ENCODE measurements at regions not wholly inside any gene's neighbourhood (a gene's known extent, or its start where the extent isn't known, plus 50 kb on each side); places are given as distances from the start of the nearest gene placed in this dataset.

DNA sequence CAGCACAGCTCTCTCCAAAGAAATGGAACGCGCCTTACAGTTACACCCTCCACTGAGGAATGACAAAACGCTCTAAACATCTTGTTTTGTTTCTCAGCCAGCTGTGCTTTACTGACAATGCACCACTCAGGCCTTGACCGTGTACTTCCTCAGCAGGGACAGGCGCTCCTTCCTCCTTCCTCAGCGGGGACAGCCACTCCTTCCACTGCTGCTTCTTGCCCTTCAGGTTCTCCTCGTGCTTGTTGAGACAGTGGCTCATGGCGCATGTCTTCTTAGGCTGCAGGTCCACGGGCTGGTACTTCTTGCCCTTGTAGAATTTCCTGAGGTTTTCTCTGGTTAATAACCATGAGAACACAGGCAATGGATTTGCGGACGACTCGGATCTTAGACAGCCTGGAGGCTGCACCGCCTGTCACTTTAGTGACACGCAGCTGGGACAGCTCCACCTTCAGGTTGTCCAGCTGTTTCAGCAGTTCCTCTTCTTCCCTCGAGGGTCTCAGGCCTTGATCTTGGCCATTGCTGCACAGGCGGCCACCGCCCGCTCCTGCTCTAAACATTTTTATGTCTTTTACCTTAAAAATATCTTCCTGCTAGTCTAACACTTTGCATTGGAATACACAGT lies 613.8 kb downstream of the BRD1 start:
- DNase-seq: no peak

DNA sequence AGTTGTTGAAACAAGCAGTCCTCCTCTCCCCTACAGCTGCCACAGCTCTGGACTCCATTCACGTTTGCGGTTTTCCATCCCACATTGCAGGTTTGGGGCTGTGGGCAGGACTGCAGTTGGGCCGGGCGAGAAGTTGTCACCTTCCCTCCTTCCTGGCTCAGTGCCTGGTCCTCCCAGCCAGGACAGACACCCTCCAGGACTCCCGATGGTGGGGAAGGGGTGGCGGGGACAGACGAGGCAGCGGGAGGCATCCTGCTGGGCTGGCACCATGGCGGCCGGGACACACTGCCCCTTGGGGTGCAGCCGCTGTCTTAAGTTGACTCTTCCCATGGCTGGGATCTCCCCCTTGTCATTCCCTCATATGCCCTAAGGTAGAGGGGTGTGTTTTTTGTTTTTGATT lies 615.2 kb downstream of the BRD1 start:
- DNase-seq: no peak

DNA sequence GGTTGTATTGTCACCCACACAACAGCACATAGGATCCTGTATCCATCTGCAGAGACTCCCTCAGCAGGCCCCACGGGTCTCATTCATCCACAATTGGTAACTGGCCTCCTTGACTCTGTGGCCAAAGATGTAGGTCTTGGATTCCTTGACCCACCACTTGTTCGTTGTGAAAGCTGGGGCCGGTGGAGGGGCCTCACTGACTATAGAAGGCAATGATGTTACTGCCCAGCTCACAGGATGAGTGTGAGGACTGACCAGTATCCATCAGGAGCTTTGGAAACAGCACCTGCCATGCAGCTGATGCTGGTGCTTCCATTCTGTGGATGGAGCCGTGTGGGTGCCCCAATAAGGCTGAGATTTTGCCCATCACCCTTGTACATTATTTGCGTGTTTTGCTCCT lies 615.7 kb downstream of the BRD1 start:
- no peak for DNase-seq

DNA sequence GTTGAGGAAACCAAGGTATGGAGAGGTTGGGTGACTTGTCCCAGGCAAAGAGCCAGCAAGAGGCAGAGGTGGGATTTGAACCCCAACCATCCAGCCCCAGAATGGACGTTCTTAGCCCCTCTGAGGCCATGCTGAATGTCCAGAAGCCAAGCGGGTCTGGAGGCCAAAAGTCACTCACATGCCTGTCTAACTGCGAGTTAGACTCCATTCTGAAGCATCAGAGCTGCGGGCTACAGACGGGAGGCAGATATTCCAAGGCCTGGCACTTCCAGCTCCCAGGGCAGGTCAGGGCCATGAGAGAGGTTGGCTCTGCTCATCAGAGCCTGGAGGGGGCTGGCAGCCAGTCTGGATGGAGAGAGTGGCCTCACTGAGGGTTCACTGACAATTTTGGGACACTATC lies 616.5 kb downstream of the BRD1 start:
- DNase-seq: no peak

DNA sequence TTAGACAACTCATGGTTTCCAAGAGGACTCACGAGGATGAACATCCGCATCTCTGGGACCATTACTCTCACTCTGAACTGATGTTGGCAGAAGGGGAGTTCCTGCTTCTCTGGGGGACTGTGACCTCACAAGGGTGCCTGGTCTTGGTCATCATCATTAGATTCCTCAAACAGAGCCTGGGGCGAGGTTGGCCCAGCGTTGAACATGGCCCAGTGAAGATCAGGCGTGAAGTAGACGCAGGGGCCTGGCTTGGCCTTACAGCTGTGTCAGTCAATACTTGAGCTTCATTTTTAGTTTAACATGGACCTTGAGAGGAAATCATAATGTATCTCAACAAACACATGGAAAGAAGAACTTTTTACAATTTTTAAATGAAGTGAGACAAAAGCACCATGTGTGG lies 617.1 kb downstream of the BRD1 start:
- no peak for DNase-seq

DNA sequence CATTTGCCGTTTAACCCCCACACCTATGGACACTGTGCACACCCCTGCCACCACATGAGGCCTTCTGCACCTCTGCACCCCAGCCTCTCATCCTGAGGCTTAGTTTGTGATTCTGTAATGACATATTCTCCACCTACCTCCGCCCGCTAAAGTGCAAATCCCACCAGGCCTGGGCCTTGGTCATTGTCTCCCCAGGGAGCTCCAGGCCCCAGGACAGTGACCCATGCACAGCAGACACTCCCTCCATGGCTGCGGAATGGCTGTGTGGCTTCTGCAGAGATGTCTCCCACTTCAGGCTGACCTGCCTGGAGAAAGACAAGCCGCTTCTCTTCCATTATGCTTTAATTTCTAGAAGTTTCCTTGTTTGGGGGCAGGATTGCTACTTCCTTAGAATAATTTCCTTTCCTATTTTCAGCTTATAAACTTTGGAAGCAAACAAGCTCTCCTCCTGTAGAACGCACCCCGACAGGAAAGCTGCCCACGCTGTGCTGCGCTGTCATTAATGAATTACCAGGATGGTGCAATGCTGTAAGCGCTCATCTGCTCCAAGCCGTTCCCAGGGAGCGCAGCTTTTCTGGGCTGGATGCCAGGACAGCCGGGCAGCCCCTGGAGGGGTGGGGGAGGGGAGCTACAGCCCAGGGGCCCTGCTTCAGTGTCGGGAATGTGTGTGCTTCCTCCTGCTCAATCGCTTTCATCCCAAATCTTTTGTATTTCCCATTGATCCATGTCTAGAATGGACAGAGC lies 618.0 kb downstream of the BRD1 start:
- peak; percentile 87 for DNase-seq

DNA sequence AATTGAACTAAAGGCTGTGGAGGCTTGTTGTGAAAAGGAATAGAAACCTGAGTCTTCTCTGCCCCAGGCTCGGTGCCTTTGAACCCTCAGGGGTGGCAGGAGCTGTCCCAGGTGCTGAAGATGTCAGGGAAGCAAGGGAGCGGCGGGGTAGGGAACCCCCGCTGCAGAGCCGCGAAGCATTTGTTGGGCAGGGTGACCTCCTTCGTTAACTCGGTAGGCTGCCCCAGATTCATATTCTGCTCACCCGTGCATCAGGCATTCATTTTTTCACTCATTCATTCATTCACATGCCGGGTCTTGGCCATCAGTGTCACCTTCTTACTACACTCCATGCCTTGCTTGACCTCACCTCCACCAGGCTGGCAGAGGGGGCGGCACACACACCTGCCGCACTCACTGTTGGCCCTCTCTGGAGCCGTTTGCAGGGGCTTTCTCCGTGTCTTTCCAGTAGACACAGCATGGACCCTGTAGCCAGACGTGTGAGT lies 618.9 kb downstream of the BRD1 start:
- DNase-seq: no peak

DNA sequence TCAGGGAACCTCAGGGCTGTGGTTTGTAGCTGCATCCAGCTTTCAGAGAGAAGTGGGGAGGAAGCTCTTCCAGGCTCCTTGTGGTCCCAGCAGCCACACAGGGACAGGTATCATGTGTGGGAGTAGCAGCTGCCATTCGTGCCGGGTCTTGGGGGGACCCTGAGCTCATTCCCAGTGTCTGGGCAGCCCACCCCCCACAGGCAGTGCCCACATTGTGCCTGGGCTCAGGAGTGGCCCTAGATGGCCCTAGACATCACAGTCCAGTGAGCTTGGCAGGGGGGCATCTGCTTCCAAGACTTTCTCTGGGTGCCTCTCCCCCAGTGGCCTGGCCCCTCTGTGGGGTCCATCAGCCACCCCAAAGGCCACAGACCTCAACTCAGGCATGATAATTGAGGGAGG lies 619.7 kb downstream of the BRD1 start:
- DNase-seq: no peak

DNA sequence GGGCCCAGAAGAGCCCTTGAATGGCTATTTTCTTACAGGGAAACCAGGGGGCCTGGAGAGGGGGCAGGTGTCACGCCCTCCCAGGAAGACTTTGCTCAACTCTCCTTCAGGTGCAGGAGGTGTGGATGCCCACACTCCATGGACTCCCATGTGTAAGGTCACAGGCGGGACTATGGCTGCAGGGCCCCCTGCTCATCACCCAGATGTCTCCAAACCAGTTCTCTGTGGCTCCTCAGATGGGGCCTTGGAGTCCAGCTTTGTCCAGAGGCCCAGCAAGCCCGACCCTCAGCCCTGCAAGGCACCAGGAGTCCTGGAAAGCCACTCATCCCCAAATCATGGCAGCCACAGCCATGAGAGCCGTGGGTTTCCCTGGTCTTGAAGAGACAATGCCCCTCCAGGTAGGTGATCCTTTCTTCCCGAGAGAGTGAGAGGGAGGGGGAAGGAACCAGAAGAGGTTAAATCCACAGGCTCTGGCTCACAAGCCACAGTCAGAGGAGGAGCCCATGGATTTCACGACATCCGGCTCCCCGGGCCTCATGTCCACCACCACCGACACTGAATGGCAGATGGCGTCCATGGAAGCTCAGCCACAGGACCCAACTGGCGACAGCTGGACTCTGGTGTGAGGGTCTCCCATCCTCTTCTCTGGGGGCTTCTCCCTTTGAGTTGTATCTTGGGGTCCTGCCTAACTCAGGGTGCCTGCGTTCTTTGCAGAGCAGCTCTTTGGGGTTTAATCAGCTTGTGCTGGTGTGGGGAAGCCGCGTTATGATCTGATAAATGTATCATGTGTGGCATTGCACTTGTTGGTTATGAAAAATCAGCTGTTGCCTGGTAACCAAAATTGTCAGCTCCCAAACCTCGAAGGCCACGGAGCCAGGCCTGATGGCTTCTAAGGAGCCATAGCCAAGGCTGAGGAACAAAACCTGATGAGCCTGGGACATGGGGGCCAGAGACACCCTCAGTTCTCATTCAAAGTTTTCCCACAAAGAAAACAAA lies 620.4 kb downstream of the BRD1 start:
- no peak for DNase-seq

DNA sequence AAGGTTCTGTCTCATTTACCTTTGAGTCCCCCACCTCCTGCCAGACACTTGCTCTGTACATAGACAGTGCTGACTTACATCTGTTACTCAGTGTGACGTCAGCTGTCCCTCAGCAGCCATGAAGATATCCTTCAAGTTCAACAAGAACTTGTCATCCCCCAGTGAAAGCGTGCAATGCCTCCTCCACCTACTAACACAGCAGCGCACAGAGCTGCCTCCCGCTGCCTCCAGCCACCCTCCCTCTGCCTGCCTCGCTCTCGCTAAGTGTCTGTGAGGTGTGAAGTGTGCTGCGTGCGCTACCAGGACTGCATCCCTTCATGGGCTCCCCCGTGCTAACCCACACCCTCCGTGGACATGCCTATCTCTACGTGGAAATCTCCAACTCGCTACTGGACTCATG lies 621.4 kb downstream of the BRD1 start:
- no peak for DNase-seq

DNA sequence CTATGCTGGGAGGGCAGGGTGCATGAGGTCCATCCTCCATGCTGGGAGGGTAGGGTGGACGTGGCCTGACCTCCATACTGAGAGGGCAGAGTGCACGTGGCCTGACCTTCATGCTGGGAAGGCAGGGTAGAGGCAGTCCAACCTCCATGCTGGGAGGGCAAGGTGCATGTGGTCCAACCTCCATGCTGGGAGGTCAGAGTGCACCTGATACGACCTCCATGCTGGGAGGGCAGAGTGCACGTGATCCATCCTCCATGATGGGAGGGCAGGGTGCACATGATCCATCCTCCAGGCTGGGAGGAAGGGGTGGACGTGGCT lies 622.2 kb downstream of the BRD1 start:
- DNase-seq: no peak

DNA sequence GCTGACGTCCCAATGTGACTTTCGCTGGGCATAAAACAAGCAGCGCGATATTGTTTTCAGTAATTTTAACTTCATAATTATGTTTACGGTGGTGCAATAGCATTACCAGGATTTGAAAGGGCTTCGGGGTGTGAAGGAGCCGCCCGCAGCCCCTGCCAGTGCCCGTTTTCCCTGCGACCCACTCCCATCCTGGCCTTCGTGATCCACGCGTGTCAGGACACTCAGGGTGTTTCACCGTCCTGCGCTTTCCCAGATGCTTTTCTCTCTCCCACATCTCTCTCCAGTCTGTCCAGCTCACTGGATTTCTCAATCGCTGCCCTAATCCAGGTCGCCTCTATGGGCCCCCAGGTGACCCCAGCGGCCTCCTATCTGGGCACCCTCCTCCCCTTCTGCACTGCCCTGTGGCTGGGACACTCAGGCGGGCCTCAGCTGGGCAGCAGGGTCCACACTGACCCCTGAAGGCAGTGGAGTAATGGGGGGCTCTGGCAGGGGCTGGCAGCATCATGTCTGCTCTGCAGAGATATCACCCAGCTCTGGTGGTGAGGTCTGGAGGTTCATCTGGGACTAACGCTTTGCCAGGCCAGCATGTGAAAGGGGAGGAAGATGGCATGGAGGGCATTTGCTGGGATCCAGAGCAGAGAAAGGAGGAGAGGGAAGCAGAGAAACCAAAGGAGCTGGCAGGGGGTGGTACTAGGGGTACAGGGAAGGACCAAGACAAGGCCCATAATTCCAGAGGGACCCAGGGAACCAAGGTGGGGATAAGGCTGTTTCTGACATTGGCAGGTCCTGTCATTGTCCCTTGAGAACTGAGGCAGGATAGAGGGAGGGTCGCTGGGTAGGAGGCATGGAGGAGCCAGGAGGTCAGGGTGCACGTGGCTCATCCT lies 622.8 kb downstream of the BRD1 start:
- no peak for DNase-seq

DNA sequence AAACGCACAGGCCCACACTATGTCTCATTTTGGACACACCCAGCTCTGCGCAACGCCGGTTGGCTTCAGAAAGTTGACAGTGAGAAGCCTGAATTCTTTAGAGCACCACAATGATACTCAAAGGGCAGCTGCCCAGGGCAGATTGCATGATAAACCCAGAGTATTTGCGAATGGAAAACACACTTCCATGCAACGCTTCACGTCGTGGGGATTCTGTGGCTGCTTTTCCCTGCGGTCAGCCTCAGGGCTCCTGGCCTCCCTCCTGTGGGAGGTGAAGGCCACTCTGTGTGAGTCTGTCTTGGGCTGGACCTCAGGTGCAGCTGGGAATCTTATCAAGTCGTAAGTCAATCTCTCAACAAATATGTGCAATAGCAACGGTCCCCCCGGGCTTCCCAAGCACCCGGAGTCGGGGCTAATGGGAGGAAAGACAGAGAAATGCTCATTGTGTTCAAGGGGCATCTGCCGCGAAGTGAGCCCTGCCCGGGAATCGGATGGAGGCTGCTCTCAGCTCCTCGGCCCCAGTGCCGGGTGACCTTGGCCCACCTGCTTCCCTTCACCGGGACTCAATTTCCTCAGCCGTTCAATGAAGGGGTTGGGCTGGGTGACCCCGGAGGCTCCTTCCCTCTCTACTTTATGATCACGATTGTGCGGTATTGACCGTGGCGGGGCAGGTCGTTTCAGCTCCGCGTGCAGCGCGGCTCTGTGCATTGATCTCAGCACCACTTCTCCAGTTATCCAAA lies 623.6 kb downstream of the BRD1 start:
- DNase-seq: no peak

DNA sequence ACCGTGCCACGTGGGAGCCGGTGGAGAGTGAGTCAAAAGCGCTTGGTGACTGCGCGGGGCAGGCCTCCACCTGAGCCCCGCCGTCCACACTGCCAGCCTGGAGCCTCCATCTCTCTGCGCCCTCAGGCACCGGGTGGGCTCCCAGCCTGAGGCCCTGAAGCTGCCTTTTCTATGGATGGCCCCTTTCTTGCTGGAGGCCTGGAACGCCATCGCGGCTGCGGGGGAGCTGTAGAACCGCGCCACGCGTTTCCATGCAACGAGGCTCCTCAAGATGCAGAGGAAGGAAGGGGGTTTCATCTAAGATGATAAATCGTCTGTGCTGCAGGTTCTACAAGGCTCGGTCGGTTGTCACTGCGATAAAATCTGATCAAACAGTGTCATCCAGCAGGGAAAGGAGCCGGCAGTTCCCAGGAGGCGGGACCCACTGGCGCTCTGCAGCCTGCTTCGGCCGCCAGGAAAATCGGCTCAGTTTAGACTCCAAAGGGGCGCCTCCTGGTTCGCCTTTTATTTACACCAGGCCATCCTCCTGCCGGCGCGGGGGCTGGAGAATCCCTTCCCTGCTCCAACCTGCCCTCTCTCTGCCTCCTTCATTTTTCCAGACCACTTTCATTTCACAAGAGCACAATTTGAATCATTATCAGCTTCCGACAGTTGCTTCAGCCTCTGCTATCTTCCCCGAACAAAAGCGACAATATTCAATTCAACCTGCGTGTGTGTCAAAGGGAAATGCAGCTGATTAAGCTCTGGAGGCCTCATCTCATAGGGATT lies 624.4 kb downstream of the BRD1 start:
- no peak for DNase-seq

DNA sequence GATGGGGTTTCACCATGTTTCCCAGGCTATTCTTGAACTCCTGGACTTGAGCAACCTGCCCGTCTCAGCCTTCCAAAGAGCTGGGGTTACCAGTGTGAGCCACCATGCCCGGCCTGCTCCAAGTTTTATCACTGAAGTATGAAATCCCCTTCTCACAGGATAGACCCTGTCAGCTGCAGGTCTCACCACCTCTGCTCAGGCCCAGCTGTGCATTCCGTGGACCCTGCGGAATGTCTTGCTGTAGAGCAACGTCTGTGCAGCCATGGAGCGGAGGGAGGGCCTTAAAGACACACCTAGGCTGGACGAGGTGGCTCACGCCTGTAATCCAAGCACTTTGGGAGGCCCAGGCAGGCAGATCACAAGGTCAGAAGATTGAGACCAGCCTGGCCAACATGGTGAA lies 625.4 kb downstream of the BRD1 start:
- no peak for DNase-seq

DNA sequence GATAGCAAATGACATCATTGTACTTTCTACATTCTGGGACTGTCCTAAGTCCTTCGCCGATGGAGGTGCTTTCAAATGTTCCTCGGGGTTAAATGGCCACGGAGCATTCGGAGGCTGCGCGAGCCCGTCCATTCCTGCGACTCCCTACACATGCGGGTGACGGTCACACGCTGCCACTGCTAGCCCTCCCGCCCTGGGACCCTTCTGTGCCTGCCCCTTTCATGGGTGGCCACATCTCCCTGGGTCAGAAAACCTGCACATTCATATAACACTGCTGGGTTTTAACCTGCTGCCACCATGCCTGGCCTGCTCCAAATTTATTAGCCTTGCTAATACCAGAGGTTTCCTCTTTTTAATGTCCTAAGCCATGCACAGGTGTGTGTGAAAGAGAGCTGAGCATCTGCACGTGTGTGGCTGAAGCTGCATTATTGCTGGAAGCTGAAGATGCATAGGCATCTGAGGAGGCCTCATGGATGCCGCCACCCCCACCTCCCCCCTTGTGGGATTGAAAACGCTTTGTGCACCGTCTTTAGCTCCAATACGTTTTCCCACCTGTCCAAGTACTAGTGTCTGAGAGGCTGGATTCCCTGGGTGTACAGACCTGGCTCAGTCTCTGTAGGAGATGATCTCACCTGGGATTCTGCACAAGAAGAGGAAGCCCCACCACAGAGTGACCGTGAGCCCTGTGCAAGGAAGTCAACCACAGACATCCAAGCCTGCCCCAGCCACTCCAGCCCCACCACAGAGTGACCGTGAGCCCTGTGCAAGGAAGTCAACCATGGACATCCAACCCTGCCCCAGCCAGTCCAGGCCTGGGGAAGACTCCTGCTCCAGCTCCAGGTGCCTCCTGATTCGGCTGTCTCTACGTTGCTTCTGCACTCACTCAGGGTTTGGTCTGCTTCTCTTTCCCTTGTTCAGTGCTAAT lies 626.4 kb downstream of the BRD1 start:
- no peak for DNase-seq

DNA sequence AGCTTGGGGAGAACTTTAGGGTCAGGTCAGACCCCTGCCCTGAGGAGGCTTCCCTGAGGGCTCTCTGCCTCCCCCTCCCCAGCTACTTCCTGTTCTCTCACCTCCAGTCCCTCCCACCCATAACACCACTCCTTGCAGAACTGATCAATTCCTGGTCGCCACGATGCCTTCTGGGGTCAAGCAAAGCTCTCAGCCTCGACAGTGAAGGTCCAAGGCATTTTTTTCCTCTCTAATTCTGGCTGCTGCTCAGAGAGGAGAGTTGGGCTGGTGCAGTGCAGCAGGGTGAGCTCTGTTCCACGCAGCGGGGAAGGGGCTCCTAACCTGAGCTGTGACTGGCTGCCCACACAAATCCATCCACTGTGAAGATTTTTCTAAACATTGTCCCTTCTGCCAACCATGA lies 628.4 kb downstream of the BRD1 start:
- DNase-seq: no peak

DNA sequence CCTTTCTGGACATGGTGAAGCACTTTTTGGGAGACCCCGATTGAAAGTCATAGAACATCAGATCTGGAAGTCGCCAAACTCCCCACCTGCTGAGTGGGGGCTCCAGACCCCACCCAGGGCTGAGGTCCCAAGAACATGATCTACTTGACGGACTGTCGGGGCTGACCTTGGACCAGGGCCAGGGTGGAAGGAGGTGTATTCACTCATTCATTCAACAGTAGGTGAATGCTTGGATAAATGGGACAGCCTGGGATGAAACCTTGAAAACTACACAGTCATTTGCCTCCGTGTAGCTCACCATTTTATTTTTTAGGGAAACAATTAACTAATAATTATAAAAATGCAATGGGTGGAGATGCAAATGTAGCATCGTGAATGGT lies 629.0 kb downstream of the BRD1 start:
- no peak for DNase-seq

DNA sequence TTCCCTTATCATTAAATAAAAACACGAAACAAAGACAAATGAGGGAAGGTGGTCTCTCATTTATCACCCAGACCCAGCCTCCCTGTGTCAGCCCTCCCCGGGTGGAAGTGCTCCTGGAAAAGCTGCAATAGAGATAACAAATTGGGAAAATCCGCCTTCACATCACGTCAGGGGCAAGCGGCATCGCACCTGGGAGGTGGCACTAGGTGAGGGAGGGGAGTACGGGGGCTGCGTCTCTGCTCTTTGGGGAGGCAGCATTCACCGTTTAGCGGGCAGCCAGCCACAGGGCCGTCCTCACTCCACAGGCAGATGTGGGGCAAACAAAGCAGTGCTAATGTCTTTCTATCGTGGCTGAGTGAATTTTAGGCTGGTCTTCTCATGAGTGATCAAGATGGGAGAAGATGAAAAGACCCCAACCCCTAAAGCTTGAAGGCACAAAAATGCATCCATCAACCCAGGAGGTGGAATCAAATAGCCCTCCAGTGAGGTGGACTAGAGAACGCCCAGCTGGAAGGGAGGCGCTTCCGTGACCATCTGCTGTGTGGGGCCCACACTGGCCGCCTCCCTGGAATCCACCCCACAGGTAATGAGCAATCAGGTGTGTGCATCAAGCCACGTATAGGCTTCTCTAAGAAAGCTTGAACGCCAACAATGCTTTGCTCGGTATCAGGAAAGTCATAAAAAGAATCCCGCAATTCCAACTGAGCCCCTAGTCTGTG lies 629.5 kb downstream of the BRD1 start:
- no peak for DNase-seq
